Transverse colon (tissue), 3 donors: ENCODE measurements at regions not wholly inside any gene's neighbourhood (a gene's known extent, or its start where the extent isn't known, plus 50 kb on each side); places are given as distances from the start of the nearest gene placed in this dataset.

ENCODE experiments used
- CTCF ChIP-seq, 5 experiments: fragments of 200-600 bp in 3 of 5; fragments of 450-650 bp in 2 of 5; sonication (generic) in 3 of 5; IDR thresholded peaks; 1 replicate in 2 of 5; 2 replicates in 3 of 5; pipeline ENCODE4 v1.5.1; 2016 to 2017; ENCODE audit warnings: antibody characterized with exemption in 5 of 5, inconsistent platforms in 3 of 5, mild to moderate bottlenecking in 2 of 5, moderate library complexity in 1 of 5
- EP300 ChIP-seq: sonication (generic); formaldehyde crosslinking; IDR thresholded peaks from one replicate; pipeline ENCODE4 v1.6.1; 2017; ENCODE audit warnings: antibody characterized with exemption, low read depth
- POLR2A ChIP-seq: fragments of 450-650 bp; IDR thresholded peaks from one replicate; pipeline ENCODE4 v1.6.1; 2016; ENCODE audit warnings: antibody characterized with exemption, mild to moderate bottlenecking, moderate library complexity

- TF ChIP-seq EP300 (no peak), POLR2A (no peak), CTCF (IDR thresholded peaks at IDR 0.05) (no peak)
Measured at GRCh38 chr7:25850735-25851134, 301.3 kb upstream of the NFE2L3 start.
